ENCODE measurements at regions not wholly inside any gene's neighbourhood (a gene's known extent, or its start where the extent isn't known, plus 50 kb on each side); places are given as distances from the start of the nearest gene placed in this dataset.
"Not testable (repeated sequence)": the region's sequence is repeated elsewhere in the genome, so short reads cannot be mapped to it uniquely, and the experiment has no call there.

DNA sequence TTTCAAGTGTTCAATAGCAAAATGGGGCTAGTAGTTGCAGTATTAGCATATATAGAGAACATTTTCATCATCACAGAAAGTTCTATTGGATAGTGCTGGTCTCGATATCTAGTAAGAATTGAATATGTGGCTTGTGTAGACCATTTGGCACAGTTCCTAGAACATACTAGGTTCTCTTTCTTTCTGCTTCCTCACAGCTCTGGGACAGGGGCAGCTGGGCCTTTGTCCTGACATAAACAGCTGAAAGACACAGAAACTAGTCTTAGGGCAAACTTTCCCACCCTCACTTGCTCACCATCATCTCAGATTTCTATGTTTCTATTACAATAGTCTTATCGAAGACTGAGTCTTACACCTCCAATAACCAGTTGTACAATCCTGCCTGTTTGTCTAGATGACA is 63.7 kb upstream of the DLG1 start:
- DNase-seq (ENCODE audit: low spot score), result no peak
- no peak for ATAC-seq (ENCODE audit: low FRiP score)

DNA sequence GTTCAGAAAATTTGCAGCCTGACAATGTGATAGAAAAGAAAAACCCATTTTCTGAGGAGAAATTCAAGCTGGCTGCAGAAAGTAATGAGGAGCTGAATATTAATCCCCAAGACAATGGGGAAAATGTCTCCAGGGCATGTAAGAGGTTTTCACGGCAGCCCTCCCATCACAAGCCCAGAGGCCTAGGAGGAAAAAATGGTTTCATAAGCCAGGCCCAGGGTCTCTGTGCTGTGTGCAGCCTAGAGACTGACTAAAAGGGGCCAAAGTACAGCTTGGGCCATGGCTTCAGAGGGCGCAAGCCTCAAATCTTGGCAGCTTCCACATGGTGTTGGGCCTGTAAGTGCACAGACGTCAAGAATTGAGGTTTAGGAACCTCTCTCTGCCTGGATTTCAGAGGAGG is 61.7 kb upstream of the DLG1 start:
- not testable (repeated sequence) for ATAC-seq (ENCODE audit: low FRiP score); DNase-seq (ENCODE audit: low spot score)

More for the DNA sequence above, 63.7 kb upstream of the DLG1 start:
- TF ChIP-seq, protein P1, sequence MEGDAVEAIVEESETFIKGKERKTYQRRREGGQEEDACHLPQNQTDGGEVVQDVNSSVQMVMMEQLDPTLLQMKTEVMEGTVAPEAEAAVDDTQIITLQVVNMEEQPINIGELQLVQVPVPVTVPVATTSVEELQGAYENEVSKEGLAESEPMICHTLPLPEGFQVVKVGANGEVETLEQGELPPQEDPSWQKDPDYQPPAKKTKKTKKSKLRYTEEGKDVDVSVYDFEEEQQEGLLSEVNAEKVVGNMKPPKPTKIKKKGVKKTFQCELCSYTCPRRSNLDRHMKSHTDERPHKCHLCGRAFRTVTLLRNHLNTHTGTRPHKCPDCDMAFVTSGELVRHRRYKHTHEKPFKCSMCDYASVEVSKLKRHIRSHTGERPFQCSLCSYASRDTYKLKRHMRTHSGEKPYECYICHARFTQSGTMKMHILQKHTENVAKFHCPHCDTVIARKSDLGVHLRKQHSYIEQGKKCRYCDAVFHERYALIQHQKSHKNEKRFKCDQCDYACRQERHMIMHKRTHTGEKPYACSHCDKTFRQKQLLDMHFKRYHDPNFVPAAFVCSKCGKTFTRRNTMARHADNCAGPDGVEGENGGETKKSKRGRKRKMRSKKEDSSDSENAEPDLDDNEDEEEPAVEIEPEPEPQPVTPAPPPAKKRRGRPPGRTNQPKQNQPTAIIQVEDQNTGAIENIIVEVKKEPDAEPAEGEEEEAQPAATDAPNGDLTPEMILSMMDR (IDR thresholded peaks at IDR 0.05), result no peak

DNA sequence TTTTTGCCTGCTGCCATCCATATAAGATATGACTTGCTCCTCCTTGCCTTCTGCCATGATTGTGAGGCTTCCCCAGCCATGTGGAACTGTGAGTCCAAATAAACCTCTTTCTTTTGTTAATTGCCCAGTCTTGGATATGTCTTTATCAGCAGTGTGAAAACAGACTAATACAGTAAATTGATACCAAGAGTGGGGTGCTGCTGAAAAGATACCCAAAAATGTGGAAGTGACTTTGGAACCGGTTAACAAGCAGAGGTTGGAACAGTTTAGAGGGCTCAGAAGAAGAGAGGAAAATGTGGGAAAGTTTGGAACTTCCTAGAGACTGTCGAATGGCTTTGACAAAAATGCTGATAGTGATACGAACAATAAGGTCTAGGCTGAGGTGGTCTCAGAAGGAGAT is 61.1 kb upstream of the DLG1 start:
- DNase-seq (ENCODE audit: low spot score); ATAC-seq (ENCODE audit: low FRiP score): not testable (repeated sequence)

DNA sequence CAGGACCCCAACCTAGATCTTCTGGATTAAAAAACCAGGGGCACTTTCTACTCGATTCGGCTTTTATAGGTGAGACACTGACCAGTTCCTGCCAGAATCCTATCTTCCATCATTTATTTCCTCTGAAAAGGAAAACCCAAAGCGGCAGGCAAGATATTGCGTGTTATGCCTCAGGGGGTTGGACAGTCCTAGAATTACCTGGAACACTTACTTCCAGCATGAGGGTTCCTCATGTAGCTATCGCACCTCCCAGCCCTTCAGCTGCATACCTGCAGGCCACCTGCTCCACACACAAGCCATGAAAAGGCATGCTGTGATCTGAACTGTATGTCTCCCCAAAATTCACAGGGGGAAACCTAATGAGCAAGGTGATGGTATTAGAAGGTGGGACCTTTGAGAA is 58.3 kb upstream of the DLG1 start:
- DNase-seq (ENCODE audit: low spot score) (no peak), ATAC-seq (ENCODE audit: low FRiP score) (no peak)
- TF ChIP-seq, protein P1 (IDR thresholded peaks at IDR 0.05), result no peak

DNA sequence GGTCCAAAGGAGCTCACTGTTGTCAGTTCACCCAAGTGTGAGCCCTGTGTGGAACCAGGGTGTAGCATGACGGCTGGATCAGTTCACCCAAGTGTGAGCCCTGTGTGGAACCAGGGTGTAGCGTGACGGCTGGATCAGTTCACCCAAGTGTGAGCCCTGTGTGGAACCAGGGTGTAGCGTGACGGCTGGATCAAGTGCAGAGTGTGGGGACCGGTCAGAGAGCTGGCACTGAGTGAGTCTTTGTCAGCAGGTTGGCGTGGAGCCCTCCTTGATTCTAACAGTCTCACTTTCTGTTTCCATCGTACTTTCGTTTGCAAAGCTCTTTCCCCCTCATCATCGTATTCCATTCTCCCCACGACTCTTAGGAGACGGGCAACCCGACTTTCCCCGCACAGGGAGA is 57.9 kb upstream of the DLG1 start:
- TF ChIP-seq, protein P1 (IDR thresholded peaks at IDR 0.05), result no peak
- no peak for DNase-seq (ENCODE audit: low spot score)
- no peak for ATAC-seq (ENCODE audit: low FRiP score)

DNA sequence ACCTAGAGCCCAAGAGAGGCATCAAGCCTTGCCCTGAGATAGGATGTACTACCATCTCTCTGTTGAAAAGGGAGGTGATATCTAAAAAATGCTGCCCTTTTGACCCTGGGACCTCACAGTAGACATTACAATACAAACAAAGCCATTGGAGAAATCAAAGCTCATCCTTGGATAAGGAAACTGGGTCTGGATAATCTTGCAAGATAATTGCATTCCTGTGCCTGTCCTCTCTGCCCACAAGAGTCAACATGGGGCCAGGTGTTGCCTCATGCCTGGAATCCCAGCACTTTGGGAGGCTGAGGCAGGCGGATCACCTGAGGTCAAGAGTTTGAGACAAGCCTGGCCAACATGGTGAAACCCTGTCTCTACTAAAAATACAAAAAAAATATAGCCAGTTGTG is 57.3 kb upstream of the DLG1 start:
- TF ChIP-seq, protein P1 (IDR thresholded peaks at IDR 0.05), result no peak
- DNase-seq (ENCODE audit: low spot score) (no peak), ATAC-seq (ENCODE audit: low FRiP score) (no peak)

DNA sequence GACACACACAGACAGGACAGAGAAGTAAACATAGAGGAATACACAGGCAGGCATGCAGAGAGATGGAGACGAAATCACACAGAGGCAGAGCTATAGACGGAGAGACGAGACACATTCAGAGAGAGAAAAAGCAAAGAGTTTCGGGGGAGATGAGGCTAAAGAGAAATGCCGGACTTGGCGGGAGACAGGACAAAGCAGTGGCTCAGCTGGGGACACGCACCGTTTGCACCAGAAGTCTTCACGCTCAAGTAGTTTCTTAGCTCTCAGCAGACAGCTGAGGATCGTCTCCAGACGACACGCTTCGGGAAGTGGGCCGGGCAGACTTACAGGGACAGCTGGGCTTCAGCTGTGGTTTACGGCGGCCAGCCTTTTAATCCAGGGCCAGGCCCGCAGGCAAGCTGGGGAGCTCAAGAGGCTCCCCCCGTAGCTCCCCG is 56.2 kb upstream of the DLG1 start:
- ATAC-seq (ENCODE audit: low FRiP score), result no peak
- DNase-seq (ENCODE audit: low spot score), result no peak
- TF ChIP-seq, protein P1 (IDR thresholded peaks at IDR 0.05), result no peak

DNA sequence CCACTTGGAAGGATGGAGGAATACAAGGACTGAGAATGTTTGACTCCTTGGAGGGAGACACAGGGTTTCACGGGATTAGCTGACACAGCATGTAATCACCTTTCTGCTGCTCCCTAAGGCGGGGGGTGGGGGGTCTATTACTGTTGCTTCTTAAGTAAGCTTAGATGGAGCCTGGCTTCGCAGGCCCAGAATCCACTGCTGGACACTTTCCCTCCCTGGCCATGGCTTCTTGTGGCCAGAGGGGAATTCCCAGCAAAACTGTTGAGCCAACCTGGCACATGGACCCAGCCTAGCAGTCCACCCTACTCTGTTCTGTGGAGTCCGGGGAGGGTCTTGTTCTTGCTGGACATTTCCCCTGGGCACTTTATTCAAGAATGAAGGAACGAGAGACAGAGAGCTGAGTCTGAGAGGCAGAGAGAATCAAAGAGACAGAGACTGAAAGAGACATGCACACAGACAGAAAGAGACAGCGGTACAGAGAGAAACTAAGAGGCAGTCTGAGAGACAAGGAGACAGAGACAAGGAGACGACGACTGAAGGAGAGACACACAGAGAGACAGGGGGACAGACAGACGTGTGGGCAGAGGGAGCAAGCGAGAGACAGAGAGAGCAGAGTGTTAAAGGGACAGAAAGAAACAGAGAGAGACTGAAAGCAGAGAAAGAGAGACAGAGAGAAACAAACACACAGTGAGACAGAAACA is 55.6 kb upstream of the DLG1 start:
- ATAC-seq (ENCODE audit: low FRiP score), result no peak
- no peak for DNase-seq (ENCODE audit: low spot score)
- TF ChIP-seq, protein P1 (IDR thresholded peaks at IDR 0.05), result no peak
